ENCODE measurements at regions not wholly inside any gene's neighbourhood (a gene's known extent, or its start where the extent isn't known, plus 50 kb on each side); places are given as distances from the start of the nearest gene placed in this dataset.

GRCh38 chrX:69554321-69554947 lies 50.3 kb downstream of the NALF2 start:
- DNase-seq, result no peak
- no peaks in the 10 kb centered on the region for H3K9me3 ChIP-seq
- no peaks in the 10 kb centered on the region for H3K36me3 ChIP-seq (ENCODE audit: low read depth, missing control alignments)
- H3K4me3 ChIP-seq, result no peak overlapping the region
- TF ChIP-seq CTCF (IDR thresholded peaks at IDR 0.05) (no peak), POLR2A (IDR thresholded peaks at IDR 0.05) (no peak)
- H3K4me1 ChIP-seq, result no peaks in the 10 kb centered on the region
- no peaks in the 10 kb centered on the region for H3K27me3 ChIP-seq
- 56 to 68% methylated on average over 4 of the region's 4 CpGs for WGBS, 2 donors
- H3K27ac ChIP-seq, result no peak overlapping the region
- intact Hi-C loops (cut with DNase I; ENCODE audit: low total_unique reads), result no loop called here

DNA sequence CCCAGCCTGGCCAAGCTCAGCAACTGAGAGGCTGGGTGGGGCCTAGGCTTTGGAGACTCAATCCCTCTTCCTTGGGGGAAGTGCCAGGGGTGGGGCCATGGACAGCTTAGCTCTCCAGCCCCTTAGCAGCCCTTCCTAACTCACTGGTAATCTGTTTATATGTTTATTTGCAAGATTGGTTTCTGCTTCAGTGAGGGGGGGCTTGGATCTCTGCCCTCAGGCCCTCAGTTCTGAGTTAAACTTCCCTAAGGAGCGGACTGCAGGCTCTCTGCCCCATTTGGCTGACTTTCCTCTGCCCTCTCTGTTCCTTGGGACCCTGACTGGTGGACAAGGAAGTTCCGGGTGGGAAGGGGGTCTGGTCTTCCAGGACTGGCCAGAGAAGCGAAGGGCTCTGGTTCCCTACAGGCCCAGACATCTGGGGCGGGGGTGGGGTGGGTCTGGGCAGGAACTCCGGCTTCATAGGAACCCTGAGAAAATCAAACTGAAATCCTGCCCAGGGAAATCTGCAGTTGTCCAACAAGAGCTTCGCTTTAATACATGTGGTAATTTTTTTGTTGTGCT lies 51.4 kb downstream of the NALF2 start:
- Histone ChIP-seq H3K4me1 (no peaks in the 10 kb centered on the region), H3K27me3 (no peaks in the 10 kb centered on the region), H3K27ac (no peak overlapping the region), H3K36me3 (ENCODE audit: low read depth, missing control alignments) (no peaks in the 10 kb centered on the region), H3K4me3 (no peak overlapping the region), H3K9me3 (no peaks in the 10 kb centered on the region)
- 33 to 36% methylated on average over 6 of the region's 6 CpGs for WGBS, 2 donors
- intact Hi-C loops (cut with DNase I; ENCODE audit: low total_unique reads), result no loop called here
- TF ChIP-seq POLR2A (IDR thresholded peaks at IDR 0.05) (no peak), CTCF (IDR thresholded peaks at IDR 0.05) (no peak)
- DNase-seq, result peak; percentile 16

- no peak overlapping the region for H3K4me3 ChIP-seq
- H3K4me1 ChIP-seq, result no peaks in the 10 kb centered on the region
- no peaks in the 10 kb centered on the region for H3K36me3 ChIP-seq (ENCODE audit: low read depth, missing control alignments)
- no peak for TF ChIP-seq POLR2A (IDR thresholded peaks at IDR 0.05)
- no peak for TF ChIP-seq CTCF (IDR thresholded peaks at IDR 0.05)
- peak; percentile 18 for DNase-seq
- H3K27me3 ChIP-seq, result no peaks in the 10 kb centered on the region
- H3K27ac ChIP-seq, result no peak overlapping the region
- H3K9me3 ChIP-seq, result no peaks in the 10 kb centered on the region
- intact Hi-C loops (cut with DNase I; ENCODE audit: low total_unique reads), result no loop called here
- WGBS, 2 donors, result 18 to 41% methylated on average over 12 to 16 of the region's 16 CpGs
Measured at GRCh38 chrX:69556060-69557011, 52.2 kb downstream of the NALF2 start.

DNA sequence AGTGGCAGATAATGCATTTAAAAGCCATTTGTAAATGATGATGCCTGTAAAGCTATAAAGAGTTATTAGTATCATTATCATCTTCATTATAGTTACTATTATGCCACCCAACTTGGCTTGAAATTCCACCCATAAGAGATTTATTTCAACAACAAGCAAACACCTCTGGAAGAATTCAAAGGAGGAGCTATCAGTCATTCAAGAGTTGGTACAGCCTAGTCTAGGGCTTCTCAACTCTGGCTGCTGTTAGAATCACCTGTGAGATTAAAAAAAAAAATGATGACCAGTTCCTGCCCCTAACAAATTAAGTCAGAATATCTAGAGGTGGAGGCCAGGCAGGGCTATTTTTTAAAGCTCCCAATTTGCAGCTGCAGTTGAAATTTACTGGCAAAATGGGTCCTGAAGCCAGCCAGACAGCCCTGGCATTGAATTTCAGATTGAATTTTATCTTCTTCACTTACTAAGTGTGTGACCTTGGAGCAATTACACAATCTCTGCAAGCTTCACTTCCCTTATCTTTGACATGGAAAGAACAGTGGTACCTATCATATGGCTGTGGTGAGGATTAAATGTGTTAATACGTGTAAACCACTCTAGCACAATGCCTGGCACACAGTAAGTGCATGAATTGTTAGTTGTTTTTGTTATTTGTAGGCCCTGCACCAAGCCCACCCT lies 52.9 kb upstream of the EDA start:
- Histone ChIP-seq H3K27me3 (no peaks in the 10 kb centered on the region), H3K4me1 (no peaks in the 10 kb centered on the region), H3K27ac (no peak overlapping the region), H3K4me3 (no peak overlapping the region), H3K9me3 (no peaks in the 10 kb centered on the region), H3K36me3 (ENCODE audit: low read depth, missing control alignments) (no peaks in the 10 kb centered on the region)
- WGBS, 2 donors, result 23 to 80% methylated on average over 1 of the region's 1 CpG
- TF ChIP-seq CTCF (IDR thresholded peaks at IDR 0.05), result no peak
- no peak for TF ChIP-seq POLR2A (IDR thresholded peaks at IDR 0.05)
- DNase-seq, result no peak
- intact Hi-C loops (cut with DNase I; ENCODE audit: low total_unique reads), result no loop called here

All from testis (tissue), 2 donors.